ENCODE measurements at regions not wholly inside any gene's neighbourhood (a gene's known extent, or its start where the extent isn't known, plus 50 kb on each side); places are given as distances from the start of the nearest gene placed in this dataset.

DNA sequence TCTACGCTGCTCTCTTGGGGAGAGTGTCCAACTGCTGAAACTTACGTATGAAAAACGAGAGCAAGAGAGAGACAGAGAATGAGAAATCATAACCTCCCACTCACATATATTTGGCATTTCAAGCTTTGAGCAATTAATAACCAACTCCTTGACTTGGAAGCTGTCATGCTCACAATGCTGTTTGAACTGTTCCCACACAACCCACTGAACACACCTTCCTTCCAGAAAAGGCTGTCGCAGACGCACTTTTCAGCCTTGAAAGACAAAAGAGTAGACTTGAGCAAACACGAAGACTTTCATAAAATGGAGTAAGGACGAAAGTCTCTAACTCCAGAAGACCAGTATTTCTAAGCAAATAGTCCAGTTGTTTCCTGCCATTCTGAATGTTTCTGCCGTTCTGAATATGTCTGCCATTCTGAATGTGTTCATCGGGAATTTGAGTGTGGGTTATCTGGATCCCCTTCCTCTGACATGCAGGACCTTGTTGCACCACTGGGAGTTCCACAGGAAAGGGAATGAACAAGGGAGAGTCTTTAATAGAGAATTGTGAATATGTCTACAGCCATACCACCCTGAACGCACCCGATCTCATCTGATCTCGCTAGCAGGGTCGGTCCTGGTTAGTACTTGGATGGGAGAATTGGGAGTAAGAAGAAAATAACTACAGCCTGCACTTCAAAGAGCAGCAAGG is 86.2 kb upstream of the BARX2 start (continued):
- TF ChIP-seq, protein P1, sequence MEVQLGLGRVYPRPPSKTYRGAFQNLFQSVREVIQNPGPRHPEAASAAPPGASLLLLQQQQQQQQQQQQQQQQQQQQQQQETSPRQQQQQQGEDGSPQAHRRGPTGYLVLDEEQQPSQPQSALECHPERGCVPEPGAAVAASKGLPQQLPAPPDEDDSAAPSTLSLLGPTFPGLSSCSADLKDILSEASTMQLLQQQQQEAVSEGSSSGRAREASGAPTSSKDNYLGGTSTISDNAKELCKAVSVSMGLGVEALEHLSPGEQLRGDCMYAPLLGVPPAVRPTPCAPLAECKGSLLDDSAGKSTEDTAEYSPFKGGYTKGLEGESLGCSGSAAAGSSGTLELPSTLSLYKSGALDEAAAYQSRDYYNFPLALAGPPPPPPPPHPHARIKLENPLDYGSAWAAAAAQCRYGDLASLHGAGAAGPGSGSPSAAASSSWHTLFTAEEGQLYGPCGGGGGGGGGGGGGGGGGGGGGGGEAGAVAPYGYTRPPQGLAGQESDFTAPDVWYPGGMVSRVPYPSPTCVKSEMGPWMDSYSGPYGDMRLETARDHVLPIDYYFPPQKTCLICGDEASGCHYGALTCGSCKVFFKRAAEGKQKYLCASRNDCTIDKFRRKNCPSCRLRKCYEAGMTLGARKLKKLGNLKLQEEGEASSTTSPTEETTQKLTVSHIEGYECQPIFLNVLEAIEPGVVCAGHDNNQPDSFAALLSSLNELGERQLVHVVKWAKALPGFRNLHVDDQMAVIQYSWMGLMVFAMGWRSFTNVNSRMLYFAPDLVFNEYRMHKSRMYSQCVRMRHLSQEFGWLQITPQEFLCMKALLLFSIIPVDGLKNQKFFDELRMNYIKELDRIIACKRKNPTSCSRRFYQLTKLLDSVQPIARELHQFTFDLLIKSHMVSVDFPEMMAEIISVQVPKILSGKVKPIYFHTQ (CRISPR knock-in tag; IDR thresholded peaks at IDR 0.05): no peak
- TF ChIP-seq JAZF1 (CRISPR knock-in tag; IDR thresholded peaks at IDR 0.05): no peak
- no peak for TF ChIP-seq ZNF671 (CRISPR knock-in tag; IDR thresholded peaks at IDR 0.05)
- TF ChIP-seq ATF1 (CRISPR knock-in tag; IDR thresholded peaks at IDR 0.05): no peak
- TF ChIP-seq, protein P2, sequence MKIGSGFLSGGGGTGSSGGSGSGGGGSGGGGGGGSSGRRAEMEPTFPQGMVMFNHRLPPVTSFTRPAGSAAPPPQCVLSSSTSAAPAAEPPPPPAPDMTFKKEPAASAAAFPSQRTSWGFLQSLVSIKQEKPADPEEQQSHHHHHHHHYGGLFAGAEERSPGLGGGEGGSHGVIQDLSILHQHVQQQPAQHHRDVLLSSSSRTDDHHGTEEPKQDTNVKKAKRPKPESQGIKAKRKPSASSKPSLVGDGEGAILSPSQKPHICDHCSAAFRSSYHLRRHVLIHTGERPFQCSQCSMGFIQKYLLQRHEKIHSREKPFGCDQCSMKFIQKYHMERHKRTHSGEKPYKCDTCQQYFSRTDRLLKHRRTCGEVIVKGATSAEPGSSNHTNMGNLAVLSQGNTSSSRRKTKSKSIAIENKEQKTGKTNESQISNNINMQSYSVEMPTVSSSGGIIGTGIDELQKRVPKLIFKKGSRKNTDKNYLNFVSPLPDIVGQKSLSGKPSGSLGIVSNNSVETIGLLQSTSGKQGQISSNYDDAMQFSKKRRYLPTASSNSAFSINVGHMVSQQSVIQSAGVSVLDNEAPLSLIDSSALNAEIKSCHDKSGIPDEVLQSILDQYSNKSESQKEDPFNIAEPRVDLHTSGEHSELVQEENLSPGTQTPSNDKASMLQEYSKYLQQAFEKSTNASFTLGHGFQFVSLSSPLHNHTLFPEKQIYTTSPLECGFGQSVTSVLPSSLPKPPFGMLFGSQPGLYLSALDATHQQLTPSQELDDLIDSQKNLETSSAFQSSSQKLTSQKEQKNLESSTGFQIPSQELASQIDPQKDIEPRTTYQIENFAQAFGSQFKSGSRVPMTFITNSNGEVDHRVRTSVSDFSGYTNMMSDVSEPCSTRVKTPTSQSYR (CRISPR knock-in tag; IDR thresholded peaks at IDR 0.05): no peak
- TF ChIP-seq, protein P3, sequence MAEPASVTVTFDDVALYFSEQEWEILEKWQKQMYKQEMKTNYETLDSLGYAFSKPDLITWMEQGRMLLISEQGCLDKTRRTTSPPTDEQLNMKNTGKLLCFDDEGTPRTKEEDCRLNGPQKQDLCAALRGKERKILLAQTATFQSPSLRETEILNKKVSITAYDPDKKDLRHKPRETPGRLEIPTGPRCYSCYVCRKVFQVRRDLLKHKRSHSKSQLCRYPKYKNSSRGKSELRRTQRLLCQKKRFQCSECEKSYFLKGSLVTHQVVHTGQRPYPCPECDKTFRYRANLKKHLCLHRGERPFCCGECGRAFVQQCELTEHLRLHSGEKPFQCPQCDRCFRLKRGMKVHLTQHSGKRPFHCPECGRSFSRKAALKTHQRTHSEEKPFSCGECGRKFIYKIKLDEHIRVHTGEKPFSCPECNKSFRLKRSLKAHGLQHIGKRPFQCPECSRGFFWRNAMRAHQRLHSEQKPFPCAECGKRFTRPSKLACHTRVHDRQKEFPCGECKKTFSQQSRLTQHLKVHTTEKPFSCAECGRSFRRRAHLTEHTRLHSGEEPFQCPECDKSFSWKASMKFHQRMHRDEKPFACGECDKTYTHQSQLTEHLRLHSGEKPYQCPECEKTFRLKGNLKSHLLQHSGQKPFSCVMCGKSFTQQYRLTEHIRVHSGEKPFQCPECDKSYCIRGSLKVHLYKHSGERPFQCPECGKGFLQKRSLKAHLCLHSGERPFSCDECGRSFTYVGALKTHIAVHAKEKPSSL (CRISPR knock-in tag; conservative IDR thresholded peaks at IDR 0.05): no peak
- TF ChIP-seq, protein P4, sequence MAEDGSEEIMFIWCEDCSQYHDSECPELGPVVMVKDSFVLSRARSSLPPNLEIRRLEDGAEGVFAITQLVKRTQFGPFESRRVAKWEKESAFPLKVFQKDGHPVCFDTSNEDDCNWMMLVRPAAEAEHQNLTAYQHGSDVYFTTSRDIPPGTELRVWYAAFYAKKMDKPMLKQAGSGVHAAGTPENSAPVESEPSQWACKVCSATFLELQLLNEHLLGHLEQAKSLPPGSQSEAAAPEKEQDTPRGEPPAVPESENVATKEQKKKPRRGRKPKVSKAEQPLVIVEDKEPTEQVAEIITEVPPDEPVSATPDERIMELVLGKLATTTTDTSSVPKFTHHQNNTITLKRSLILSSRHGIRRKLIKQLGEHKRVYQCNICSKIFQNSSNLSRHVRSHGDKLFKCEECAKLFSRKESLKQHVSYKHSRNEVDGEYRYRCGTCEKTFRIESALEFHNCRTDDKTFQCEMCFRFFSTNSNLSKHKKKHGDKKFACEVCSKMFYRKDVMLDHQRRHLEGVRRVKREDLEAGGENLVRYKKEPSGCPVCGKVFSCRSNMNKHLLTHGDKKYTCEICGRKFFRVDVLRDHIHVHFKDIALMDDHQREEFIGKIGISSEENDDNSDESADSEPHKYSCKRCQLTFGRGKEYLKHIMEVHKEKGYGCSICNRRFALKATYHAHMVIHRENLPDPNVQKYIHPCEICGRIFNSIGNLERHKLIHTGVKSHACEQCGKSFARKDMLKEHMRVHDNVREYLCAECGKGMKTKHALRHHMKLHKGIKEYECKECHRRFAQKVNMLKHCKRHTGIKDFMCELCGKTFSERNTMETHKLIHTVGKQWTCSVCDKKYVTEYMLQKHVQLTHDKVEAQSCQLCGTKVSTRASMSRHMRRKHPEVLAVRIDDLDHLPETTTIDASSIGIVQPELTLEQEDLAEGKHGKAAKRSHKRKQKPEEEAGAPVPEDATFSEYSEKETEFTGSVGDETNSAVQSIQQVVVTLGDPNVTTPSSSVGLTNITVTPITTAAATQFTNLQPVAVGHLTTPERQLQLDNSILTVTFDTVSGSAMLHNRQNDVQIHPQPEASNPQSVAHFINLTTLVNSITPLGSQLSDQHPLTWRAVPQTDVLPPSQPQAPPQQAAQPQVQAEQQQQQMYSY (CRISPR knock-in tag; IDR thresholded peaks at IDR 0.05): no peak
- TF ChIP-seq, protein P5, sequence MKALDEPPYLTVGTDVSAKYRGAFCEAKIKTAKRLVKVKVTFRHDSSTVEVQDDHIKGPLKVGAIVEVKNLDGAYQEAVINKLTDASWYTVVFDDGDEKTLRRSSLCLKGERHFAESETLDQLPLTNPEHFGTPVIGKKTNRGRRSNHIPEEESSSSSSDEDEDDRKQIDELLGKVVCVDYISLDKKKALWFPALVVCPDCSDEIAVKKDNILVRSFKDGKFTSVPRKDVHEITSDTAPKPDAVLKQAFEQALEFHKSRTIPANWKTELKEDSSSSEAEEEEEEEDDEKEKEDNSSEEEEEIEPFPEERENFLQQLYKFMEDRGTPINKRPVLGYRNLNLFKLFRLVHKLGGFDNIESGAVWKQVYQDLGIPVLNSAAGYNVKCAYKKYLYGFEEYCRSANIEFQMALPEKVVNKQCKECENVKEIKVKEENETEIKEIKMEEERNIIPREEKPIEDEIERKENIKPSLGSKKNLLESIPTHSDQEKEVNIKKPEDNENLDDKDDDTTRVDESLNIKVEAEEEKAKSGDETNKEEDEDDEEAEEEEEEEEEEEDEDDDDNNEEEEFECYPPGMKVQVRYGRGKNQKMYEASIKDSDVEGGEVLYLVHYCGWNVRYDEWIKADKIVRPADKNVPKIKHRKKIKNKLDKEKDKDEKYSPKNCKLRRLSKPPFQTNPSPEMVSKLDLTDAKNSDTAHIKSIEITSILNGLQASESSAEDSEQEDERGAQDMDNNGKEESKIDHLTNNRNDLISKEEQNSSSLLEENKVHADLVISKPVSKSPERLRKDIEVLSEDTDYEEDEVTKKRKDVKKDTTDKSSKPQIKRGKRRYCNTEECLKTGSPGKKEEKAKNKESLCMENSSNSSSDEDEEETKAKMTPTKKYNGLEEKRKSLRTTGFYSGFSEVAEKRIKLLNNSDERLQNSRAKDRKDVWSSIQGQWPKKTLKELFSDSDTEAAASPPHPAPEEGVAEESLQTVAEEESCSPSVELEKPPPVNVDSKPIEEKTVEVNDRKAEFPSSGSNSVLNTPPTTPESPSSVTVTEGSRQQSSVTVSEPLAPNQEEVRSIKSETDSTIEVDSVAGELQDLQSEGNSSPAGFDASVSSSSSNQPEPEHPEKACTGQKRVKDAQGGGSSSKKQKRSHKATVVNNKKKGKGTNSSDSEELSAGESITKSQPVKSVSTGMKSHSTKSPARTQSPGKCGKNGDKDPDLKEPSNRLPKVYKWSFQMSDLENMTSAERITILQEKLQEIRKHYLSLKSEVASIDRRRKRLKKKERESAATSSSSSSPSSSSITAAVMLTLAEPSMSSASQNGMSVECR (CRISPR knock-in tag; IDR thresholded peaks at IDR 0.05; ENCODE audit: borderline replicate concordance): no peak
- TF ChIP-seq IRF2 (CRISPR knock-in tag; IDR thresholded peaks at IDR 0.05; ENCODE audit: borderline replicate concordance, low read depth): no peak
